Astrocyte of the spinal cord (primary cell): ENCODE measurements at regions not wholly inside any gene's neighbourhood (a gene's known extent, or its start where the extent isn't known, plus 50 kb on each side); places are given as distances from the start of the nearest gene placed in this dataset.

Source experiments
- DNase-seq: peaks from one replicate; pipeline ENCODE4 v3.0.0; 2011; ENCODE audit warnings: low read depth, low spot score
- H3K4me3 ChIP-seq: 2 replicates; pipeline ENCODE4 v1.5.1; 2011; ENCODE audit warnings: low read depth, mild to moderate bottlenecking, low read length, moderate library complexity
- CTCF ChIP-seq: IDR thresholded peaks from 2 replicates; pipeline ENCODE4 v1.5.1; 2012; ENCODE audit warnings: low read depth, mild to moderate bottlenecking, low read length, inconsistent platforms
- in situ Hi-C: cut with HindIII; loops from 2 replicates; pipeline ENCODE4 v1.10.0; 2017; ENCODE audit warnings: low sequenced_read_pairs

DNA sequence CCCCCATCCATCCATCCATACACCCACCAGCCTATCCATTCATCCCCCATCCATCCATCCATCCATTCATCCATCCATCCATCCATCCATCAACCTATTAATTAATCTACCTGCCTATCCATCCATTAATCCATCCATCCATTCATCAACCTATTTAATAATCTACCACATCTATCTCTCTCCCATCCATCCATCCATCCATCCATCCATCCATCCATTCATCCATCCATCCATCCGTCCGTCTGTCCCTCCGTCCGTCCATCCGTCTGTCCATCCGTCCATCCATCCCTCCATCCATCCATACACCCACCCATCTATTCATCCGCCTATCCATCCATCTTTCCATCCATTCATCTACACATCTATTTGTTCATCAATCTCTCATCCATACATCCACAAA, 205.3 kb downstream of the VRK1 start:
- DNase-seq, result no peak
- in situ Hi-C loops, result no loop called here
- H3K4me3 ChIP-seq, result no peak overlapping the region
- TF ChIP-seq CTCF, result no peak

- in situ Hi-C loops, result no loop called here
- no peak overlapping the region for H3K4me3 ChIP-seq
- no peak for DNase-seq
- no peak for TF ChIP-seq CTCF
Observed at GRCh38 chr14:97005934-97006333, 208.8 kb downstream of the VRK1 start.

DNA sequence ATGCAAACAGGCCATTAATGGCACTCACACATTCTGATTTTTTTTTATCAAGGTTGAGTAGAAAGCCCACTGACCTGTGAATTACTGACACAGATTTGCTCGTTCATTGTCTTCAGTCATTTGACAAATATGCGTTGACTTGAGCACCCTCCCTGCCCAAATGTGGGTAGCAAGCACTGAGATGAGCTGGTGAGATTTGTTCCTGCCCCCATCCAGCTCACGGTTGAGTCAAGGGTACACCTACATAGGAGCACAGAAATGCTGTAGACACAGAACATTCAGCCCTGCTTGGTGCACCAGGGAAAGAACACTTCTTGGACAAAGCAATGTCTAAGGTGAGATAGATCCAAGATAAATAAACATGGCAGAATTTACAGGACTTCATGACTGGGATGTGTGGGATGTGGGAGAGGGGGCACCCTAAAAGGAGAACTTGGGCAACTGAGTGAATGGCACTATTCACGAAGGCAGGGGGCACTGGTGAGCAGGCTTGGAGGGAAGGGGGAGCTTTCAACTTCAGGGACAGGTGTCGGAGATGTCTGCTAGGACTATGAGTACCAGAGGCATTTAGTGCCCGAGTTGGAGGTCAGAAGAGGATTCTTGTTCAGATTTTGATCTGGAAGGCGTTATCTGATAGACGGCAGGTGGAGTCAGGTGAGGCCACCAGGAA, 213.4 kb downstream of the VRK1 start:
- no peak for TF ChIP-seq CTCF
- in situ Hi-C loops, result no loop called here
- no peak for DNase-seq
- H3K4me3 ChIP-seq, result no peak overlapping the region

- TF ChIP-seq CTCF, result no peak
- in situ Hi-C loops, result no loop called here
- no peak overlapping the region for H3K4me3 ChIP-seq
- no peak for DNase-seq
Observed at GRCh38 chr14:97013878-97014277, 216.7 kb downstream of the VRK1 start.

- DNase-seq, result no peak
- in situ Hi-C loops, result no loop called here
- H3K4me3 ChIP-seq, result no peak overlapping the region
- TF ChIP-seq CTCF, result no peak
Observed at GRCh38 chr14:97021001-97021400, 223.8 kb downstream of the VRK1 start.

DNA sequence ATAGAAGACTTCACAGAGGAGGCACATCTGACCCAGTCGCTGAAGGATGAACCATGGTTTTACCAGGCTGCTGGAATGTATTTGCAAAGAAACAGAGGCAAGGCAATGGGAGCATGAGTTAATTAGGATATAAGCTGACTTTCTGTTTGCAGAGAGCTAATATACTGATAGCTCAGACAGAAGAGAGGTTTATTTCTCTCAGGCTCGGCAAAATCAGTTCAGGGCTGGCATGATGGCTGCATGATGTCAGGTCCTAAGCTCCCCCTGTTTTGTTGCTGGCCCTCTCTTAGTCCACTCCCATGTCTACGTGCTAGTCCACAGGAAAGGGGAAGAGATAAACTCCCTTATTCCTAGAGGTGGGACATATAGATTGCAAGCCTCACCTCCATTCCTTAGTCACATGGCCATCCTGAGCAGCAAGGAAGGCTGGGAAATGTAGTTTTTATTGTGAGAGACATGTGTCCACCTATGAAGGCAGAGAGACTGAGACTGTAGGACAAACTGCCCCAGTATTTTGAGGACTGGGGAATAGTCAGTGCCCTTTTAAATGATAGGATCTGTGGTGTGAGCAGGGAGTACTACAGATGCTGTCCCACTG, 224.5 kb downstream of the VRK1 start:
- in situ Hi-C loops, result no loop called here
- no peak overlapping the region for H3K4me3 ChIP-seq
- DNase-seq, result no peak
- TF ChIP-seq CTCF, result no peak
